Adrenal gland (tissue), 9 donors: ENCODE measurements at regions not wholly inside any gene's neighbourhood (a gene's known extent, or its start where the extent isn't known, plus 50 kb on each side); places are given as distances from the start of the nearest gene placed in this dataset.

Experiments
- DNase-seq, 7 donors: peaks; one replicate each; pipeline ENCODE4 v3.0.0-alpha.2; 2019 to 2020
- H3K27ac ChIP-seq, 5 donors: fragments of 200-600 bp; sonication (generic) in 4 of 5; 1 replicate in 3 of 5; 2 replicates in 2 of 5; pipeline versions ENCODE4 v1.5.1 to v1.8.0; 2016 to 2020; ENCODE audit warnings: mild to moderate bottlenecking in 1 of 5
- H3K27me3 ChIP-seq: fragments of 200-600 bp; 2 replicates; pipeline ENCODE4 v1.8.0; 2021
- H3K36me3 ChIP-seq, 2 donors: fragments of 200-600 bp; replicated peaks in 1 of 2; 1 replicate in 1 of 2; 2 replicates in 1 of 2; pipeline versions ENCODE4 v1.5.1 to v1.8.0; 2018 to 2022
- H3K4me1 ChIP-seq, 2 donors: fragments of 200-600 bp; replicated peaks in 1 of 2; 1 replicate in 1 of 2; 2 replicates in 1 of 2; pipeline versions ENCODE4 v1.5.1 to v1.8.0; 2018 to 2021
- H3K4me3 ChIP-seq, 4 donors: fragments of 200-600 bp; sonication (generic) in 3 of 4; one replicate each; pipeline ENCODE4 v1.5.1; 2016 to 2018
- H3K9me3 ChIP-seq, 3 donors: fragments of 200-600 bp; sonication (generic) in 1 of 3; replicated peaks in 1 of 3; 1 replicate in 2 of 3; 2 replicates in 1 of 3; pipeline versions ENCODE4 v1.5.1 to v1.8.0; 2016 to 2021
- CTCF ChIP-seq, 6 experiments: fragments of 450-650 bp in 4 of 6; fragments of 200-600 bp in 2 of 6; sonication (generic) in 1 of 6; IDR thresholded peaks; 1 replicate in 5 of 6; 2 replicates in 1 of 6; pipeline versions ENCODE4 v1.5.1 to v1.8.0; 2016 to 2021; ENCODE audit warnings: antibody characterized with exemption in 6 of 6, mild to moderate bottlenecking in 2 of 6, moderate library complexity in 1 of 6
- POLR2A ChIP-seq, 2 donors: fragments of 450-650 bp; IDR thresholded peaks; one replicate each; pipeline ENCODE4 v1.6.1; 2017; ENCODE audit warnings: antibody characterized with exemption in 2 of 2, mild to moderate bottlenecking in 2 of 2, moderate library complexity in 1 of 2
- WGBS, 4 donors: extraction: QIAGEN DNeasy Blood & Tissue Kit in 2 of 4; methylation state at CpG; one replicate each; pipeline versions ENCODE4 v1.1.5 to v1.1.7; 2013 to 2017; 5-methylcytosine and 5-hydroxymethylcytosine counted together
- intact Hi-C, 2 donors: fragments of 100-400 bp; cut with DNase I; formaldehyde crosslinking; loops; one replicate each; pipeline versions ENCODE4 v1.14.1 to v1.15.0; 2022 to 2023
- donor health status: healthy with polysubstance abuse.
- donor health status: Bipolar disorder and iron deficiency.
- donor health status: DM: yes; HTN: yes; CAD: no.
- donor health status: DM: no; HTN: no; CAD: no.
- donor health status: DM: no; HTN: no; CAD: no.

GRCh38 chr10:57353403-57354003 lies 914.2 kb downstream of the IPMK start:
- H3K4me3 ChIP-seq: no peak overlapping the region
- 74 to 87% (median 81%) methylated on average over 4 of the region's 4 CpGs for WGBS, 4 donors

GRCh38 chr10:57351076-57351475 lies 916.6 kb downstream of the IPMK start:
- intact Hi-C loops: no loop called here
- 73 to 89% (median 80%) methylated on average over 2 of the region's 2 CpGs for WGBS, 4 donors
- no peak for DNase-seq

More at GRCh38 chr10:57353403-57354003, 914.2 kb downstream of the IPMK start:
- Histone ChIP-seq H3K4me1 (no peaks in the 10 kb centered on the region), H3K27ac (no peak overlapping the region), H3K36me3 (no peaks in the 10 kb centered on the region), H3K9me3 (no peaks in the 10 kb centered on the region), H3K27me3 (no peaks in the 10 kb centered on the region)
- TF ChIP-seq POLR2A (IDR thresholded peaks at IDR 0.05) (no peak), CTCF (IDR thresholded peaks at IDR 0.05) (no peak)
- no peak for DNase-seq
- intact Hi-C loops: no loop called here

GRCh38 chr10:57341294-57341693 lies 926.4 kb downstream of the IPMK start:
- H3K27ac ChIP-seq: no peak overlapping the region
- no peaks in the 10 kb centered on the region for H3K27me3 ChIP-seq
- H3K36me3 ChIP-seq: no peaks in the 10 kb centered on the region
- H3K4me1 ChIP-seq: no peaks in the 10 kb centered on the region
- WGBS, 4 donors: 77 to 87% (median 86%) methylated on average over 7 of the region's 7 CpGs
- intact Hi-C loops: loop anchor here in 1 of 2 donors (5.0 to 10.0 kb wide), 2 partner anchors 314 to 726 kb away; no protein-coding TSS in a partner anchor
- no peak for DNase-seq
- TF ChIP-seq POLR2A (IDR thresholded peaks at IDR 0.05): no peak
- TF ChIP-seq CTCF (IDR thresholded peaks at IDR 0.05): no peak
- H3K4me3 ChIP-seq: no peak overlapping the region
- peaks cover 0 to 11% (median 0%) of the 10 kb centered on the region in 3 donors for H3K9me3 ChIP-seq

More at GRCh38 chr10:57351076-57351475, 916.6 kb downstream of the IPMK start:
- Histone ChIP-seq H3K4me3 (no peak overlapping the region), H3K27me3 (no peaks in the 10 kb centered on the region), H3K36me3 (no peaks in the 10 kb centered on the region), H3K4me1 (no peaks in the 10 kb centered on the region), H3K27ac (no peak overlapping the region), H3K9me3 (no peaks in the 10 kb centered on the region)
- TF ChIP-seq CTCF (IDR thresholded peaks at IDR 0.05) (no peak), POLR2A (IDR thresholded peaks at IDR 0.05) (no peak)

GRCh38 chr10:57338823-57339558 lies 928.7 kb downstream of the IPMK start:
- no peak overlapping the region for H3K27ac ChIP-seq
- intact Hi-C loops: no loop called here
- peaks cover 0 to 11% (median 0%) of the 10 kb centered on the region in 3 donors for H3K9me3 ChIP-seq
- DNase-seq: peak in 3 of 7 donors; percentile 15 to 35 (median 30)
- 27 to 34% (median 28%) methylated on average over 4 of the region's 4 CpGs for WGBS, 4 donors
- H3K27me3 ChIP-seq: no peaks in the 10 kb centered on the region
- TF ChIP-seq POLR2A (IDR thresholded peaks at IDR 0.05): no peak
- TF ChIP-seq CTCF (IDR thresholded peaks at IDR 0.05): peak; percentile 60 to 76 (median 72)
- H3K4me1 ChIP-seq: no peaks in the 10 kb centered on the region
- H3K36me3 ChIP-seq: no peaks in the 10 kb centered on the region
- no peak overlapping the region for H3K4me3 ChIP-seq
